Umbilical cord (tissue), 1 donor: ENCODE measurements at regions not wholly inside any gene's neighbourhood (a gene's known extent, or its start where the extent isn't known, plus 50 kb on each side); places are given as distances from the start of the nearest gene placed in this dataset.
"Not testable (repeated sequence)": the region's sequence is repeated elsewhere in the genome, so short reads cannot be mapped to it uniquely, and the experiment has no call there.

Source experiments
- DNase-seq: peaks from one replicate; pipeline ENCODE4 v3.0.0-alpha.2; 2015; ENCODE audit warnings: low spot score

DNA sequence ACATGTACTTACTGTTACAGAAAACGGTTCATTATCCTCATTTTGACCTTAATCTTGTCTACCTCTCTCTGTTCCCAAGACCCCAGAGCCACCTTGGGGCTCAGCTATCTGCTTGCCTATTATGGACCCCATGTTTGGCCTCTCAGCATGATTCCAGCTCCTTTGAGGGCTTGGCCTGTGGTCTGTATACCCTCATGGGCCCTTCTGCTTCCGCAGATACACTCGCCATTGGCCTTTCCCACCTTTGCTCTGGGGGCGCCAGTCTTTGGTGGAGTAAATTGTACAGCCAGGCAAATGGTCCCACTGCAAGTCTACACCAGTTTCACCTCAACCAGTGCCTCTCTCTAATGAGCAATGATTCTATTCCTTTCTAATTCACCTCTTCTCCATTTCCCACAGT is 109.2 kb upstream of the ZNF746 start:
- DNase-seq = no peak

DNA sequence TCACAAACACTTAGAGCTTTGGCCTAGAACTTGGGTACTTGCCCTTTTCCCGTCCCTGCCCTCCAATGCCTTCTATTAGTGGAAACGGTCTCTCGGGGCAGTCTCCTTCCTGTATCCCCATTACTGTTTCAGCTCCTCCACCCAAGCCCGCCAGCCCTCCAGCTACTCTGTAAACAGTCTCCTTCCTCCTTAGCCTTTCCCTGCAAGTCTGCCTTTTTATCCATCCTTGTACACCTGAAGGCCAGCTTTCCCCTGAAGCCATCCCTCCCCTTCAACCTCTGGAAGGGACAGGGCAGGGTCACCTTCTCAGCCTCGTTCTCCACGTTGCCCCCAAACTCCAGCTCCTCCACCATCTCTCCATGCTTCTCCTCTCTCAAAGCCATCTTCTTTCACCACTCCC is 108.1 kb upstream of the ZNF746 start:
- DNase-seq = no peak

DNA sequence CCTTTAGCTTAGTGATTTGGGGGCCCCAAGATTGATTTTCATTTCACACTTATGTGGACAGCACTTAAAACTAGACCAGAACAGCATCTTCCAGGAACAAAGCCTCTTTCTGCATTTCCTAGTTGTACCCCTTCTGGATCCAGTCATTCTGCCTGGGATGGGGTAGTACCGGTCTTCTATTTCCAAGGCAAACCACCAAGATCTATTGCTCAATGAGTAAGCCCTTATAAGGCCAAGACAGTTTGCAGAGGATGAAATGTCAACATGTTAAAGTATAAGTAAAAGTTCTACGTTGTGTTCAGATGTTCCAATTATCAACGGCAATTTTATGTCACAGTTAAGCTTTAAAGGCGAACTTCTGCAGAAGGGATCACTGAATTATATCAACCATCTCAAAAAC is 106.9 kb upstream of the ZNF746 start:
- DNase-seq = no peak

DNA sequence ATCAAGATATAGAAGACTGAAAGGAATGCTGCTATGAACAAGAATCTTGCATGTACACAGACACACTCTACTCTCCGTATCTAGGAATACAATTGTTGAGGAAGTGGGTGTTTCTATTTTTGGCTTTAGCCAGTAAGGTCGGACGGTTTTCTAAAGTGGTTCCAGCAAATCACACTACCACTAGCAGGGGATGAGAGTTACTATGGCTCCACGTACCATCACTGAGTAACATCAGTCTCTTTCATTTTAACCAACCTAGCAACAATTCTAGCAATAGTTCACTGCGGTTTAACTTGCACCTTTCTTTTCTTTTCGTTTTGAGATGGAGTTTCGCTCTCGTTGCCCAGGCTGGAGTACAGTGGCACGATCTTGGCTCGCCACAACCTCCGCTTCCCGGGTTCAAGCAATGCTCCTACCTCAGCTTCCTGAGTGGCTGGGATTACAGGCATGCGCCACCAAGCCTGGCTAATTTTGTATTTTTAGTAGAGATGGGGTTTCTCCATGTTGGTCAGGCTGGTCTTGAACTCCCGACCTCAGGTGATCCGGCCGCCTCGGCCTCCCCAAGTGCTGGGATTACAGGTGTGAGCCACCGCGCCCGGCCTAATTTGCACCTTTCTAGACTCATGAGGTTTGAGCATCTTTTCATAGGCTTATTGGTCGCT is 103.2 kb upstream of the ZNF746 start:
- DNase-seq = not testable (repeated sequence)

DNA sequence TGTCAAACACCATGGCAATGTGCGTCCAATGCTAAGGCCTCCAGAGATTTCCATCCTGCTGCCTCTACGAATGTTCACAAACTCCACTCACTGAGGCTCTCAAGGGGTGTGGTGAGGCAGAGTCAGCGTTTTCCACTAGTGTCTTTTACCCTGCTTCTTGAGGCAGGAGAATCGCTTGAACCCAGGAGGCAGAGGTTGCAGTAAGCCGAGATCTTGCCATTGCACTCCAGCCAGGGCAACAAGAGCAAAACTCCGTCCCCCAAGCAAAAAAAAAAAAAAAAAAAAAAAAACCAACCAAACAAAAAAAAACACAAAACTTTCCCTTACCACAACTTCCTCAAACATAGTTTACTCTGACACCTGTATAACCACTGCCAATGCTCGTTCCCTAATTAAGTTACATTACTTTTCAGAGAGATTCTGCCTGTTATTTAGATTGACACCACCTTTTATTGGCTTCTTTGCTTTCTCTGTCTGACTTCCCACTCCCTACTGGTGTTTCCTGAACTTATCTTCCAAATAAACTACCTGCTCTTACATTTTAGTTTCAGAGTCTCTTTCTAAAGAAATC is 102.1 kb upstream of the ZNF746 start:
- DNase-seq = no peak

DNA sequence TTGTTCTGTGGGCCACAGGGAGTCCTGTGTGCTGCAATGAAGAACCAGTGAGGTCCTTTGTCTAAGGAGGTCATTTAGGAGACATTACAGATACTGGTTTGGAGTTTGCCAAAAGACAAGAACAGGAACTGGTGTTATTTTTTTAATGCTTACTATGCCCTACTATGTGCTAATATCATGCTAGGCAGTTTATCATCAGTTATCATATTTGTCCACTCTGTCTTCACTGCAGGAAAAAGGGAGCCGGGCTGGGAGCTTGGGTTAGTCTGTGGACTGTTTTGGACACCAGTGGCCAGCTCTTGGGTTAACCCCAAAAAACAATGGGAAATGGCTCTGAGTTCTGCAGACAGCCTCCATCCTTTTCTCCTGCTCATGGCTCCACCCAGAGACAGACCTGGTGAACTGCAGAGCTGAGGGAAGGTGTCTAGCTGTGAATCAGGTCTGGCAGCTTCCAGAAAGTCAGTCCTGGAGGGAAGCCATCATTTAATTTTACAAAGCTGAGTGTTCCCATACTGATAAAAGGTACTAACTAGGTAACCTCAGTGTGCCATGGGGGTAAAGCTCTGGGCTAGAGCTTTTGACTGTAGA is 101.2 kb upstream of the ZNF746 start:
- no peak for DNase-seq

DNA sequence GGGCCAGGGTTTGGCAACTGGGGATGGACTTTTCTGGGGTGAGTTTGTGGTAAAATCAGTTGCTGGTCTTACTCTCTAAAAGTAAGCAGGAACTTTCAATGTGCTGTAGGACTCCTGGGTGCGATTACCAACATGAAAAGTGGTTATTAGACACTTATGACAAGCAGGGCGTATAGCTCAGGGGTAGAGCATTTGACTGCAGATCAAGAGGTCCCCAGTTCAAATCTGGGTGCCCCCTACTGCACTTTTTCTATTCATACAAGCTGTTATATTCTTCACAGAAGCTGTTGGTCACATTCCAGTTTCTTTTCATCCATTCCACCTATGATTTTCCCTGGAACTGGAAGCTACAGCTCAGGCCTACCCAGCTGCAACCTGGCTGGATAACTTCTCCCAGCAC is 100.2 kb upstream of the ZNF746 start:
- not testable (repeated sequence) for DNase-seq

DNA sequence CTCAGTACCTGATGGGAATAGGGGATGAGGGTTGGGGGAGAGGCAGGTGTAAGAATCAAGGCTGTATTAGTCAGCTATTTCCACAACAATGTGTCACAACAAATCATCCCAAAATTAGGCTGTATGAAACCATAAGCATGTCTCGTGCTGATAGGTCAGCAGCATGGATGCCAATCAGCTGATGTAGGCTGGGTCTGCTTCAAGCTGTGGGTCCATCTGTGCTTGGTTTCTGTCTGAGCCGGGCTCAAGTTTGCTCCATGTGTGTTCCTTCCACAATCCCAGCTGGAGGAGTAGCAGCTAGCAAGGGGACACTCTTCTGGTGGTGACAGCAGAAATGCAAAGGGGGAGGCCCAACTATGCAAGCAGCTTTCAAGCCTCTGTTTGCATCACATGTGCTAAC is 97.9 kb upstream of the ZNF746 start:
- DNase-seq = no peak

DNA sequence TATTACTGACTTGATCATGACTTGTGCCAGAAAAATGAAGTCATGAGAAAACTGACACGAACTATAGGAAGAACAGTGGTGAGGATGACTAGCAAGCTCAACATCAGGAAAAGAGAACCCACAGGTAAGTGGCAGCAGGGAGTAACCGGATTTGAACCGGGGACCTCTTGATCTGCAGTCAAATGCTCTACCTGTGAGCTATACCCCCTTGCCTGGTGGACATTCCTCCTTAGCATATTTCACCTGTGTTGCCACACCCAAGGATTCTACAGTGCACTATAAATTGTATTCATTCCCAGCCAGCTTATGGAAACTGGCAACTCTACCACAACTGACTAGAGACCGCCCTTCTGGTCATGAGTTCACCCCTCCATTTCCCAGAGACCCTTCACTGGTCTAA is 97.5 kb upstream of the ZNF746 start:
- DNase-seq = no peak

DNA sequence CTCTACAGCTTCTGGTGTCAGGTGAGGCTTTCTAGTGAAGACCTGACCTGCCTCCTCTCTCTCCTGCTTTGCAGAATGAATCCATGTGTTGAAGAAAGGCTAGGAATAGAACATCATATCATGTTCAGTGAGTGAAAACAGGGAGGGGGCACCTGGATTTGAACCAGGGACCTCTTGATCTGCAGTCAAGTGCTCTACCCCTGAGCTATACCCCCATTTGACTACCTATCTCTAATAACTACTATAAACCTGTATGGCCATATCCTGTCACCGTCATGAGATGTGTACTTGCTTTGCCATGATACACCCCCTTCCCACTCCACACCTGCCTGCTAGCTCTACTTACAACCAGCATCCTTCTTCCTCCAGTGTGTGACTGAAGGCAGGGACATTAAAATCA is 91.3 kb upstream of the ZNF746 start:
- DNase-seq = no peak

DNA sequence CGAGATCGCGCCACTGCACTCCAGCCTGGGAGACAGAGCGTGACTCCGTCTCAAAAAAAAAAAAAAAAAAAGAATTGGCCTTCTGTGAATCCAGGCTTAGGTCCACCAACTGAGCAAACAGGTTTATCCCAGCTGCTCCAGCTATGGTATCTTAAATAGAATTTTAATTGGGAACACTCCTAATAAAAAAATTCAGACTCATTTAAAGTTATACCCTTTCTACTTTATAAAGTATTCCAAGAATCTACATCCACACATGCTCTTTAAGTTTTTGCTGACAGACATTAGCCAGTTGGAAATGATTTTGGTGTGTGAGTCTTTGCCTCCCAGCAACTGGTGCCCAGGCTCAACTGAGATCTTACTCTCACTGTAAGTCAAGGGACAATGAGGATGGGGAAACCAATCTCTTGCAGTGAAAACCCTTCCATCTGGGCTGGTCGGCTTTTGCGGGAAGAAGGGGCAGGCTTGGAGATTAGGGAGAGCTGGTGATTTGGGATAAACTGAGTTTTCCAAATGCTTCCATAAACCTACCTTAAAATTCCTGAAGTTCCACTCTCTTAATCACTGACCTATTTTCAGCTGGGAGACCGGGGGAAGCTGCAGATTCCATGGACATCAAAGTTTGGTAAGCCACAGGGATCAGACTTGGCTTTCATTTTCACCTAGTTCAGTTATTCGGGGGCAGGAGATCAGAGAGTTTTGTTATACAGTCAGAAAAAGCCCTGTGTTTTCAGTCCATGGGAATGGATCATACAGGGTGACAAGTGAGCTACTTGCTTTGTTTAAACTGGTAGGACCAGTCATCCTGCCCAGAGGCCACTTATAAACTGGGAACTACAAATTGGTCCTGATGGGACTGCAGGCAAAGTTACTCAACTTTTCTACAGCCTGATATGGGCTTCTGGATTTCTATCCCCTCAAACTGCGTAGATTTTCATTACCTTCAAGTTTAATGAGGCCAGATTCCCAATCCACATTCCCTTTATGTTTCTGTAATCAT is 89.3 kb upstream of the ZNF746 start:
- no peak for DNase-seq

DNA sequence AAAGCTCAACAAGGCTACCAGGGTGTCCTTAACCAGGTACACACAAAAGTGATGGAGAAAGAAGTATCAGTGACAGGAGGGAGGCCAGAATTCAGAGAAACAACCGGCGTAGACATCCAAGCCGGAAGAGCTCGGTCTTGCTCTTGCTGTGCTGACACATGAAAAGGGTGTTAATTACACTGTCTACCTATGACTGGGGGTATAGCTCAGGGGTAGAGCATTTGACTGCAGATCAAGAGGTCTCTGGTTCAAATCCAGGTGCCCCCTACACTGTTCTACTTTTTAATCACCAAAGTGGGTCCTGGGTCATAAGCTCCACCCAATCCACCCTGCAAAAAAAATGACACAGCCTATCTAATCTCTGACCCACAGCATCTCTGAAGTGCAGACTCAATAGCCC is 86.9 kb upstream of the ZNF746 start:
- no peak for DNase-seq

DNA sequence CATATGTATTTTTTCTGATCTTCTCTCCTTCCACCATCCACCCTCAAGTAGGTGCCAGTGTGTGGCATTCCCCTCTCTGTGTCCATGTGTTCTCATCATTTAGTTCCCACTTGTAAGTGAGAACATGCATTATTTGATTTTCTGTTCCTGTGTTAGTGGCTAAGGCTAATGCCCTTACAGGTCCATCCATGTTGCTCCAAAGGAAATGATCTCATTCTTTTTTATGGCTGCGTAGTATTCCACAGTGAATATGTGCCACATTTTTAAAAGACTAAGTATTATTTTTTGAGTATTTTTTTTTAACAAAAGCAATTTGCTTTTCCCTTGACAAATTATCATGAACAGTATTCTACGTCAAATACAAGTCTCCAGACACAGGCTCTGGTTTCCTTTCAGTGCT is 86.4 kb upstream of the ZNF746 start:
- no peak for DNase-seq

DNA sequence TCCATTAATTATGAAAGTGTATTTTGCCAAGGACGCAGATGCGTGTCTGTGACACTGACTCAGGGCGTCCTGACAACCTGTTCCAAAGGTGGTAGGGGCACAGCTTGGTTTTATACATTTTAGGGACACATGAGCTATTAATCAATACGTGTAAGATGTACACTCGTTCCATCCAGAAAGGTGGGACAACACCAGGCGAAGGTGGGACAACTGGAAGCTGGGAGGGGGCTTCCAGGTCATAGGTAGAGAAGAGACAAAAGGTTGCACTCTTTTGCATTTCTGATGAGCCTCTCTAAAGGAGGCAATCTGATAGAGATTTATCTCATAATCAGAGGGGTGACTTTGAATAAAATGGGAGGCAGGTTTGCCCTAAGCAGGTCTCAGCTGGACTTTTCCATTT is 82.7 kb upstream of the ZNF746 start:
- no peak for DNase-seq

DNA sequence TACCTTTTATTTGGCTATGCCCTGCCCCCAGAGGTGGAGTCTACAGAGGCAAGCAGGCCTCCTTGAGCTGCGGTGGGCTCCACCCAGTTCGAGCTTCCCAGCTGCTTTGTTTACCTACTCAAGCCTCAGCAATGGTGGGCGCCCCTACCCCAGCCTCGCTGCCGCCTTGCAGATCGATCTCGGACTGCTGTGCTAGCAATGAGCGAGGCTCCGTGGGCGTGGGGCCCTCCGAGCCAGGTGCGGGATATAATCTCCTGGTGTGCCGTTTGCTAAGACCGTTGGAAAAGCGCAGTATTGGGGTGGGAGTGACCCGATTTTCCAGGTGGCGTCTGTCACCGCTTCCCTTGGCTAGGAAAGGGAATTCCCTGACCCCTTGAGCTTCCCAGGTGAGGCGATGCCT is 81.8 kb upstream of the ZNF746 start:
- not testable (repeated sequence) for DNase-seq

DNA sequence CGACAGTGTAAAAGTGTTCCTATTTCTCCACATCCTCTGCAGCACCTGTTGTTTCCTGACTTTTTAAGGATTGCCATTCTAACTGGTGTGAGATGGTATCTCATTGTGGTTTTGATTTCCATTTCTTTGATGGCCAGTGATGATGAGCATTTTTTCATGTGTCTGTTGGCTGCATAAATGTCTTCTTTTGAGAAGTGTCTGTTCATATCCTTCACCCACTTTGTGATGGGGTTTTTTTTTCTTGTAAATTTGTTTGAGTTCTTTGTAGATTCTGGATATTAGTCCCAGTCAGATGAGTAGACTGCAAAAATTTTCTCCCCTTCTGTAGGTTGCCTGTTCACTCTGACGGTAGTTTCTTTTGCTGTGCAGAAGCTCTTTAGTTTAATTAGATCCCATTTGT is 76.8 kb upstream of the ZNF746 start:
- DNase-seq = not testable (repeated sequence)

DNA sequence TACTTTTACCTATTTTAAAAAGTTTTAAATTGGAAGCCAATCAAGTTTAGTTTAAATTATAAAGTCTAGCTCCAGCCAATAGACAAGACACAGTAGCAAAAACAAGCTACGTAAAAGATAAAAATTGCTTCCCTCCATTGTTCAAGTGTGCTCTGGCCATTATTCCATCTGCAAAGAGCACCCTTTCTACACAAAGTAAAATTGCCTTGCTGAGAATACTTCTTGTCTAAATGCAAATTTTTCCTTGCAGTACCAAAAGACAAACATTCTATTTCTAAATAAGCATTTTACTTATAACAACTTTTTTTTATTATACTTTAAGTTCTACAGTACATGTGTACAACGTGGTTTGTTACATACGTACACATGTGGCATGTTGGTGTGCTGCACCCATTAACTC is 75.9 kb upstream of the ZNF746 start:
- DNase-seq = no peak

DNA sequence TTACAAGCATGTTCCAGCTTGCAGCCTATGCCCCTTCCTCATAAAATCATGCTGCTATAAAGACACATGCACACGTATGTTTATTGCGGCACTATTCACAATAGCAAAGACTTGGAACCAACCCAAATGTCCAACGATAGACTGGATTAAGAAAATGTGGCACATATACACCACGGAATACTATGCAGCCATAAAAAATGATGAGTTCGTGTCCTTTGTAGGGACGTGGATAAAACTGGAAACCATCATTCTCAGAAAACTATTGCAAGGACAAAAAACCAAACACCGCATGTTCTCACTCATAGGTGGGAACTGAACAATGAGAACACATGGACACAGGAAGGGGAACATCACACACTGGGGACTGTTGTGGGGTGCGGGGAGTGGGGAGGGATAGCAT is 75.3 kb upstream of the ZNF746 start:
- not testable (repeated sequence) for DNase-seq

DNA sequence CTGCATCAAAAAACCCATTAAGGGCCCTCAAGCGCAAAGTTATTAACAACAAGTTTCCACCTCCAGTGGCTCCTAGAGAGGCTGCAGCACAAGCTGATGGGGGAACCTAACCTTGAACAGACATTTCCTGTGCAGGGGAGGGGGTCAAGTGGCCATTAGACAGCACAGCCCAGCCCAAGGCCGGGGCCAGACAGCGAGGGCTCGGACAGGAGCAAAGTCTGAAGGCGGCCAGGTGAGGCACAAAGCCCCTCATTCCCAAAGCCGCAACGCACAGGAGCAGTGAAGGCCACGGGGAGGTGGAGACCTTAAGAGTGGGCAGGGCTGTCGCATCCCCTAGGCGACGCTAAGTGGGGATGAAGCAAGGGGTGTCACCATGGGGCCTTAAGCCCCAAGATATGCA is 73.2 kb upstream of the ZNF746 start:
- no peak for DNase-seq

DNA sequence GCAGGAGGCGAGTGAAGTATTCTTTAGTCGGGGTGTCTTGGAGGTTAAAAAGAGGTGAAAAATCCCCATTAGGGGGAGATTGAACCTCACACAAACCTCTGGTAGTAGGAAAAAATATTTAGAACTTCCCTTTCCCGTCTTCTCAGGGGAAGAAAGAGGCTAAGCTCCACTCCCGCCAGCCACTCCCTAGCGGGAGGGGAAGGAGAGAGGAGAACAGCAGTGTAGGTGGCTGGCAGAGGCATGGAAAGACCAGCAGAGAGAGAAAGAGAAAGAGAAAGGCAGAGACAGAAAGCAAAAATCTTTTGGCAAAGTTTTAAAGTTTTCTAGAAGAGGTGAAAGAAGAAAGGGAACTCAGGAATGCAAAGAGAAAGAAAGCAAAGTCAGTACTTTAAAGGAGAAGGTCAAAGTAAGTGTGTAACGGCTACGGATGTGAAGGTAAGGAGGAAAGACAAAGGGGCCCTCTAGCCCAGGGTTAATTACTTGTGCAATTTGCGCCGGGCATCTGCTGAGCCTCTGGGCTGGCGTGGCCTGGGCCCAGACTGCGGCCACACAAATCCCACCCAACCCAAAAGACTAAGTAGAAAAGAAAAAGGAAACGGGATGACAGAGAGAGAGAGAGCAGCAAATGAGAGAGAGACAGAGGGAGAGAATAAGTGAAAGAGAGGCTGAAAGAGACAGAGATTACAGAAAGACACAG is 72.3 kb upstream of the ZNF746 start:
- no peak for DNase-seq

DNA sequence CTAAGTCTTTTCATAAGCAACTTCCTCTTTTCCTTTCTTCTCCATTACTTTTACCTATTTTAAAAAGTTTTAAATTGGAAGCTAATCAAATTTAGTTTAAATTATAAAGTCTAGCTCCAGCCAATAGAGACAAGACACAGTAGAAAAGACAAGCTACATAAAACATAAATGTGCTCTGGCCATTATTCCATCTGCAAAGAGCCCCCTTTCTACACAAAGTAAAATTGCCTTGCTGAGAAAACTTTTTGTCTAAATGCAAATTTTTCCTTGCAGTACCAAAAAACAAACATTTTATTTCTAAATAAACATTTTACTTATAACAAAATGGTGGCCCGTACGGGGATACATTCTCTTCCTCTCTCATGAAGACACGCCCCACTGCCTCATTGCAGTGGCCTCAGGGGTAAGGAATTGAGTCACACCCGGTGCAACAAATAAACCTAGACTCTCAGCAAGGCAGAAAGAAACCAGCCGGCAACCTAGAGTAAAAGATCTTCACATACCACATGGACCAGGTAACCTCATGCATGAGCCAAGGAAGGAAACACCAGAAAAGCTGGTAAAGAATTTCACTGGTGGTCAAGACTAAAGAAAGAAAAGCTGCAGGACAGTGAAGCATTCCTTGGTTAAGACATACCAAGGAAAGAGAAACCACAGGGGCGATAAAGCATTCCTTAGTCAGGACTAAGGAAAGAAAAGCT is 71.6 kb upstream of the ZNF746 start:
- DNase-seq = no peak
